IPS-15b (cell line): ENCODE measurements at regions not wholly inside any gene's neighbourhood (a gene's known extent, or its start where the extent isn't known, plus 50 kb on each side); places are given as distances from the start of the nearest gene placed in this dataset.

Experiments used
- H3K27me3 ChIP-seq: one replicate; pipeline ENCODE4 v1.6.1; 2013; ENCODE audit warnings: low read length; ENCODE audit not compliant: control insufficient read depth, insufficient read depth
- H3K36me3 ChIP-seq: one replicate; pipeline ENCODE4 v1.6.1; 2013; ENCODE audit warnings: low read length; ENCODE audit not compliant: control insufficient read depth, insufficient read depth
- H3K4me1 ChIP-seq: one replicate; pipeline ENCODE4 v1.6.1; 2013; ENCODE audit warnings: mild to moderate bottlenecking, low read length; ENCODE audit not compliant: control insufficient read depth, insufficient read depth
- H3K4me3 ChIP-seq: one replicate; pipeline ENCODE4 v1.5.1; 2013; ENCODE audit warnings: low read depth, low read length
- H3K9ac ChIP-seq: one replicate; pipeline ENCODE4 v1.6.1; 2013; ENCODE audit warnings: low read depth, mild to moderate bottlenecking, low read length
- H3K9me3 ChIP-seq: one replicate; pipeline ENCODE4 v1.6.1; 2013; ENCODE audit warnings: mild to moderate bottlenecking, low read length; ENCODE audit not compliant: control insufficient read depth, insufficient read depth

DNA sequence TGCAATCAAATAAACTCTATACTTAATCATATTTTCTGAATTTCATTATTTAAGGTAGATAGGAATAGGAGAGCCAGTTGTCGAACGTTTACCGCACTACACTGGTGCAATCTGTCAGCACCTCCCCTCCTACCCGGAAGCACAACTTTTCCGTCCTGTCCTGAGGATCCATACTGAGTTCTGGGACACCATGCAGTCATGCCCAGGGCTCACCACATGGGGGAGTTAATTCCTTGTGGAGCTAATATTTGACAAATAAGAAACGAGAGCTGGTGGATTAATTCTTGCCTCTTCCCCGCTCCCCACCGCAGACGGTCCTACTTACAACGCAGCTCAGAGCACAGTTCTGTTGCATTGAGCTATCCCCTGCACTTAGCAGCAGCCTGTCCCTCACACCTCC lies 107.7 kb upstream of the RALGAPA2 start:
- H3K4me1 ChIP-seq: peaks cover 37% of the 10 kb centered on the region

DNA sequence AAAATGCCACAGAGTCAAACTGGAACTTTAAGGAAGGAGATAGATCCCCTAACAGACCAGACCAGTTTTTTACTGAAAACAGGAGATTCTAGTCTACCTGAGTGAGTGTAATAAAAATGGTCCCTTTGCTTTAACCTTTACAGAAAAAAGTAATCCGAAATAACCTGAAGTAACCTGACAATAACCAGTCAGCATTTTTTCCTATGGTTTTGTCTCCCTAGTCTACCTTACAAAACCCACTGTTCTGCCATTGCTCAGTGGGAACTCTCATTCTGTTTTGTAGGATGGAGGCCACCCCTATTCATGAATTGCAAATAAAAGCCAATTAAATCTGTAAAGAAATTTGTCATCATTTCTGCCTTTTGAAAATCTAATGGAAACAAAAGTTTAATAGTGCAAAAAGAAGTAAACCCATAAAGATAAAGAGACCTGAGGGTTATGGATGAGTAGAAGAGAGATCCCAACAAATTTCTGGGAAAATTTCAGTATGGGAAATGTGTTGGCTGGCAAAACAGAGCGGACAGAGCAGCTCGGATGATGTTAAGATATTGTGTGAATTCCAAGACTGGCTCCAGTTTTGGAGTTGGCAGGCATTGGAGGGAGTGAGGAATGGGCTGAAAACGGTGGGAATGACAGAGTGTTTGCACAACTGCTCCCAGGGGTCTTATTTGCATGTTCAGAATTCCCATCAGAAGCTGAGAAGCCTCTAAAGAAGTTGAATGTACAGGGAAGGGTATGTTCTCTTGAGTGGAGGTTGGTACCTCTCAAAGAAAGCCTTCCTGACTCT lies 104.7 kb upstream of the RALGAPA2 start:
- H3K9ac ChIP-seq: no peak overlapping the region
- H3K4me3 ChIP-seq: no peak overlapping the region
- H3K27me3 ChIP-seq: no peaks in the 10 kb centered on the region
- peaks cover 39% of the 10 kb centered on the region for H3K4me1 ChIP-seq
- H3K9me3 ChIP-seq: no peaks in the 10 kb centered on the region
- no peaks in the 10 kb centered on the region for H3K36me3 ChIP-seq

More for the DNA sequence above, 107.7 kb upstream of the RALGAPA2 start:
- no peaks in the 10 kb centered on the region for H3K9me3 ChIP-seq
- H3K27me3 ChIP-seq: peaks cover 4% of the 10 kb centered on the region
- no peak overlapping the region for H3K9ac ChIP-seq
- no peak overlapping the region for H3K4me3 ChIP-seq
- H3K36me3 ChIP-seq: no peaks in the 10 kb centered on the region

DNA sequence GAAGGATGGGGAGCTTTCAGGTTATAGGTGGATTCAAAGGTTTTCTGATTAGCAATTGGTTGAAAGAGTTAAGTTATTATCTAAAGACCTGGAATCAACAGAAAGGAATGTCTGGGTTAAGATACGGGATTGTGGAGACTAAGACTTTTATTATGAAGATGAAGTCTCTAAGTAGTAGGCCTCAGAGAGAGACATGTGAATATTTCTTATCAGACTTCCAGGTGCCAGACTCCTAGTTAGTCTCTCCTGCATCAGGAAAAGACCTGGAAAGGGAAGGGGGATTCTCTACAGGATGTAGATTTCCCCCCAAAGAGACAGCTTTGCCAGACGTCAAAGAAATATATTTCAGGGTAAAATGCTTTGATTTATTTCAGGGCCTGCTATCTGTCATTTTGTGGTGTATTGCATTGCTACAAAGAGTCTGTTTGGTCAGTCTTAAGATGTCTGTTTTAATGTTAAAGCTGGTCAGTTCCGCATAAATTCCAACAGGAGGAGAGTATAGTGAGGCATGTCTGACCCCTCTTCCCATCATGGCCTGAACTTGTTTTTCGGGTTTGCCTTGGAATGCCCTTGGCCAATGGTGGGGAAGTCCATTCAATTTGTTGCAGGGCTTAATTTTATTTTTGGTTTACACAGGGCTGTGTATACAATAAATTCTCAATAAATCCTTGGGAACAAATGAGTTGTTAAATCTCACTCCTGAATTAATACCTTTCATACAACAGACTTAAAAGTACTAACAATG lies 103.4 kb upstream of the RALGAPA2 start:
- H3K27me3 ChIP-seq: no peaks in the 10 kb centered on the region
- no peaks in the 10 kb centered on the region for H3K9me3 ChIP-seq
- peaks cover 28% of the 10 kb centered on the region for H3K4me1 ChIP-seq
- H3K36me3 ChIP-seq: no peaks in the 10 kb centered on the region
- no peak overlapping the region for H3K4me3 ChIP-seq
- no peak overlapping the region for H3K9ac ChIP-seq

DNA sequence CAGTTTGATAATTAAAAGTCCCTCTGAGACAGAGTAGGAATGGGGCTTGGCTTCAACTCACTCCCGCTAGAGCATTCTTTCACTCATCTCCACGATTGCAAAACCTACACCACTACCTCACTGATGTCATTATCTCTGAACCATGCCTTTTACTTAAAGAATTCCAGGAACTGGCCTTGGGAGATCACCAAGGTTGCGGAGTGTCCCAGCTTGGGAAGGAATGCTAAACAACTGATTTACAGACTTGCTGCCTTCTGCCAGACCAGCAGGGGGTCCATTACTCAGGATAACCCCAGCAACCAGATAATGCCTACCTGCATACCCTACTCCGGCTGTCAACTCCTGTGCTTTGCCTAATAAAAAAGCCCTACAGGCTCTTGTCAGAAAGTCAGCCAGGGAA lies 102.2 kb upstream of the RALGAPA2 start:
- Histone ChIP-seq H3K9me3 (no peaks in the 10 kb centered on the region), H3K4me1 (peaks cover 21% of the 10 kb centered on the region), H3K9ac (no peak overlapping the region), H3K4me3 (no peak overlapping the region), H3K36me3 (no peaks in the 10 kb centered on the region), H3K27me3 (no peaks in the 10 kb centered on the region)

GRCh38 chr20:20812136-20812535 lies 99.7 kb upstream of the RALGAPA2 start:
- Histone ChIP-seq H3K4me1 (peaks cover 20% of the 10 kb centered on the region), H3K27me3 (no peaks in the 10 kb centered on the region), H3K36me3 (no peaks in the 10 kb centered on the region), H3K4me3 (no peak overlapping the region), H3K9me3 (no peaks in the 10 kb centered on the region), H3K9ac (no peak overlapping the region)

DNA sequence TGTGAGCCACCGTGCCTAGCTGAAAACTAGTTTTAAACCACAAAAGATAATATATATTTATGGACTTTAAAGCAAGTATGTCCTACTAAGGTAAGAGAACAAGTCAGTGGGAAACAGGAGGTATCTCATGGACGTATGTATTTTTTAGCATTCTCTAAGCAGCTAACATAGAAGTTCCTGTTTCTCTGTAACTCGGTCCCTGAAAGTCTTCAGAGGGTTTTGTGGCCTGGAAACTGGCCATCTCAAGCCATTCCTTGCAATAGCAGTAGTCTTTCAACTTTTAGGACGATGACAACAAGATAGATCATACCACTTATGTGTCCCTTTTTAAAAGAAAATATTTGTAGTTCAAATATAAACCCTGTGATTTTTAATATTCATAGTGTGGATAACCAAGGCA lies 95.6 kb upstream of the RALGAPA2 start:
- Histone ChIP-seq H3K9ac (no peak overlapping the region), H3K27me3 (peaks cover 2% of the 10 kb centered on the region), H3K9me3 (no peaks in the 10 kb centered on the region), H3K36me3 (no peaks in the 10 kb centered on the region), H3K4me3 (no peak overlapping the region), H3K4me1 (no peaks in the 10 kb centered on the region)

GRCh38 chr20:20806121-20807095 lies 94.0 kb upstream of the RALGAPA2 start:
- no peaks in the 10 kb centered on the region for H3K4me1 ChIP-seq
- no peaks in the 10 kb centered on the region for H3K9me3 ChIP-seq
- peaks cover 2% of the 10 kb centered on the region for H3K27me3 ChIP-seq
- H3K9ac ChIP-seq: no peak overlapping the region
- no peaks in the 10 kb centered on the region for H3K36me3 ChIP-seq
- no peak overlapping the region for H3K4me3 ChIP-seq

- Histone ChIP-seq H3K4me3 (no peak overlapping the region), H3K9me3 (no peaks in the 10 kb centered on the region), H3K4me1 (no peaks in the 10 kb centered on the region), H3K27me3 (peaks cover 2% of the 10 kb centered on the region), H3K36me3 (no peaks in the 10 kb centered on the region), H3K9ac (no peak overlapping the region)
These were observed 90.6 kb upstream of the RALGAPA2 start for GRCh38 chr20:20803011-20803410.

DNA sequence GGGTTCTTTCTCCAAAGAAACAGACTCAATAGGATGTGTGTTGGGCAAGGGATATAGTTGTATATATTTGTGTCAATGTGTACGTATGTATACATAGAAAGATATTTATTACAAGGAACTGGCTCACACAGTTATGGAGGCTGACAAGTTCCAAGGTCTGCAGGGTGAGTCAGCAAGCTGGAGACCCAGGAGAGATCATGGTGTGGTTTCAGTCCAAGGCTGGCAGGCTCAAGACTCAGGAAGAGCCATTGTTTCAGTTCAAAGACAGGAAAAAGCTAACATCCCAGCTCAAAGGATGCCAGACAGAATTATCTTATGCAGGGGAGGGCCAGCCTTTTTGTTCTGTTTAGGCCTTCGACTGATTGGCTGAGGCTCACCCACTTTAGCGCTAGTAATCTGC lies 89.9 kb upstream of the RALGAPA2 start:
- H3K9ac ChIP-seq: no peak overlapping the region
- no peaks in the 10 kb centered on the region for H3K36me3 ChIP-seq
- H3K9me3 ChIP-seq: no peaks in the 10 kb centered on the region
- H3K4me3 ChIP-seq: no peak overlapping the region
- no peaks in the 10 kb centered on the region for H3K4me1 ChIP-seq
- peaks cover 2% of the 10 kb centered on the region for H3K27me3 ChIP-seq

DNA sequence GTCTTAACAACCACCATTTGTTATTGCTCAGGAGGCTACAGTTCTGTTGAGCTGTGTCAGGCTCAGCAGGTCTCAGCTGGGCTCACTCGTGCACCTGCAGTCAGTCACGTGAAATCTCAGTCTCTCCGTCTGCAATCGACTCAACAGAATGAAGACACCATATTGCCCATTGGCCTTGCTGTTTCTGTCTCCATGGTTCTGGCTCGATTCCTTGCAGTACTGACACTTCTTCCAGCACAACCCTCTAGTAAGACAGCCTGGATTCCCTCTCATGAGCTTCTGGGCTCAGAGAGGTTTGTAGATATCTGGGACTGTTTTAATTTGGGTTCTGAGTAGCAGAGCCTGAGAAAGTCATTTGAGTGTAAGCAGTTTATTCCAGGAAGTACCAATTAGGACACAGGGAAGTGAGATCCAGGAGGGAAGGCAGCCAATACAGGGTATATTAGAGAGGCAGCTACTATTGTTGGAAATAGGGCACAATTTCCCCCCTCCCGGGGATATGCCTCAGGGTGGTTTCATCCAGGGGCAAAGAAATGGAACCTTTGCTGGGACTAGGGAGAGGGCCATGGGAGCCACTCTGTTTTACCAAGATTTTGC lies 87.4 kb upstream of the RALGAPA2 start:
- H3K4me3 ChIP-seq: no peak overlapping the region
- no peaks in the 10 kb centered on the region for H3K4me1 ChIP-seq
- no peaks in the 10 kb centered on the region for H3K27me3 ChIP-seq
- no peak overlapping the region for H3K9ac ChIP-seq
- no peaks in the 10 kb centered on the region for H3K9me3 ChIP-seq
- no peaks in the 10 kb centered on the region for H3K36me3 ChIP-seq
